HG03354 (cell line): ENCODE measurements at regions not wholly inside any gene's neighbourhood (a gene's known extent, or its start where the extent isn't known, plus 50 kb on each side); places are given as distances from the start of the nearest gene placed in this dataset.

Source experiments
- ATAC-seq: cut with Tn5 transposase; IDR thresholded peaks from one replicate; pipeline ENCODE4 v1.9.1; 2021; ENCODE audit warnings: mild to moderate bottlenecking; ENCODE audit not compliant: unreplicated experiment, poor library complexity, severe bottlenecking

GRCh38 chr6:14743144-14743473, 502.8 kb upstream of the JARID2 start:
- no peak for ATAC-seq

GRCh38 chr6:14743474-14744211, 502.2 kb upstream of the JARID2 start:
- no peak for ATAC-seq

DNA sequence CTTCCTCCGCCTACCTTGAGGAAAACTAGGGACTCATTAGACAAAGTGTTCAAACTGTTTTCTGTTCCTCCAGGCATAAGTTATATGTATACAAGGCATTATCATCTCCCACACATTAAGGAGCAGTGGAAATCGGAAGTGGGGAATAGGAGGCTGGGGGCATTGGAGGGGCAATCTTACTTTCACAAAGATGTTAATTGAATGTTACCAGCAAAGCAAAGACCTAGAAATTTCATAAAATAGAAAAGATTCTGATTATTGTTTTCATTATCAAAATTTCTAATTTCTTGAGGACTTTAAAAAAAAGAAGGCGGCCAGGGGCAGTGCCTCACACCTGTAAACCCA, 501.7 kb upstream of the JARID2 start:
- no peak for ATAC-seq

DNA sequence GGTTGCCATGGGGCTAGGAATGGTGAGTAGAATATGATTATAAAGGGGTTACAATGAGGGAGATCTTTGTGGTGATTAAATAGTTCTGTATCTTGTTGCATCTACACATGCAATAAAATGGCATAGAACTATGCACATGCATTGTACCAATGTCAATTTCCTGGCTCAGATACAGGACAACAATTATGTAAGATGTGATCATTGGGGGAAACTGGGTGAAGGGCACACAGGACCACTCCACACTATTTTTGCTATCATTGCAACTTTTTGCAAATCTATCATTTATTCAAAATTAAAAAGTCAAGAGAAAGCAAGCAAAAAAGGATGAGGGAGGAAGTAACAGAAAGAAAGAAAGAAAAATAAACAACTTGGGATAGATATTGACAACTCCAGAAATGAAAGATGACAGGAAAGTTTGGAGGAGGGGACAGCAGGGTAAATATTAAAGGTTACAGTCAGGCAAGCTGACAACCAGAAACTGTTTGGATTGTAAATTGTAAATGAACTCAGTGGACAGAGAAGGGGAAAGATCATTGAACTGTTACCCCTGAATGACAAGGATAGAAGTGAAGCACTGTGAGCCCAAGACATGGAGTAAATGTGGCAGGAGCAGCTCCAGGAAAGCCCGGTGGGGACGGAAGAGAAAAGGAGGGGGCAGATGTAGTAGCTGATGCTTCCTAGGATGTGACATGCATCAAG, 499.6 kb upstream of the JARID2 start:
- no peak for ATAC-seq

- no peak for ATAC-seq
These were observed 497.9 kb upstream of the JARID2 start for GRCh38 chr6:14747881-14748520.

GRCh38 chr6:14748679-14749078, 497.2 kb upstream of the JARID2 start:
- ATAC-seq: no peak

- no peak for ATAC-seq
These were observed 495.7 kb upstream of the JARID2 start for GRCh38 chr6:14750059-14750661.

GRCh38 chr6:14751645-14752175, 494.2 kb upstream of the JARID2 start:
- ATAC-seq: no peak

- no peak for ATAC-seq
These were observed 490.9 kb upstream of the JARID2 start for GRCh38 chr6:14754751-14755513.

DNA sequence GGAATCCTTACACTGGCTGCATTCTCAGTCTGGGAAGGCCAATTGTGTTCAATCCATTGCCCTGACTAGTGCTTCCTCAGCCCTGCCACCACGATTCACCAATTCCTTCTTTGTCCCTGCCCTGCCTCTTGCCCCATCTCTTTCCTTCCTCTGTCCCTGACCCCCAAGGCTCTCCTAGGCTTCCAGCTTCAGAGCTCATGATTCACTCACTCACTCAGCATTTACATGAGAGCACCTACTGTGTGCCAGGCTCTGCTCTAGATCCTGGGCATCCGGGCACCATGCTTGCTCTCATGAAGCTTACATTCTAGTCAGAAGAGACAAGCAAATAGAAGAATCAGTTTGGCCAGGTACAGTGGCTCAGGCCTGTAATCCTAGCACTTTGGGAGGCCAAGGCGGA, 489.5 kb upstream of the JARID2 start:
- ATAC-seq: no peak

DNA sequence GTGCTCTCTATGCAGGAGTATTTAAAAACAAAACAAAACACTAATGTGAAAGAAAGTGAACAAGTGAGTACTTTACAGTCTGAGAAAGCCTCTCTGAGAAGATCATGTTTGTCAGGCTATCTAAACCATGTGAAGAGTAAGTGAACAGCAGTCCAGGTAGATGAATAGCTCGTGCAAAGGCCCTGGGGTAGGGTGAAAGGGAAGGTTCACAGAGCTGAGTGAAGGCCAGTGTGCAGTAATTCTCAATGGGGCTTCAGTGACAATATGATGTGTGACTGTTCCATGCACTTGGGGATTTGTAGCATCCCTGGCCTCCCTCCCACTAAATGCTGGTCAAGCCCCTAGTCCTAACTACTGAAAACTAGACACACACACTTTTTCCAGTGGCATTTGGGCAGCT, 488.9 kb upstream of the JARID2 start:
- ATAC-seq: no peak

- no peak for ATAC-seq
These were observed 488.5 kb upstream of the JARID2 start for GRCh38 chr6:14757418-14757817.

DNA sequence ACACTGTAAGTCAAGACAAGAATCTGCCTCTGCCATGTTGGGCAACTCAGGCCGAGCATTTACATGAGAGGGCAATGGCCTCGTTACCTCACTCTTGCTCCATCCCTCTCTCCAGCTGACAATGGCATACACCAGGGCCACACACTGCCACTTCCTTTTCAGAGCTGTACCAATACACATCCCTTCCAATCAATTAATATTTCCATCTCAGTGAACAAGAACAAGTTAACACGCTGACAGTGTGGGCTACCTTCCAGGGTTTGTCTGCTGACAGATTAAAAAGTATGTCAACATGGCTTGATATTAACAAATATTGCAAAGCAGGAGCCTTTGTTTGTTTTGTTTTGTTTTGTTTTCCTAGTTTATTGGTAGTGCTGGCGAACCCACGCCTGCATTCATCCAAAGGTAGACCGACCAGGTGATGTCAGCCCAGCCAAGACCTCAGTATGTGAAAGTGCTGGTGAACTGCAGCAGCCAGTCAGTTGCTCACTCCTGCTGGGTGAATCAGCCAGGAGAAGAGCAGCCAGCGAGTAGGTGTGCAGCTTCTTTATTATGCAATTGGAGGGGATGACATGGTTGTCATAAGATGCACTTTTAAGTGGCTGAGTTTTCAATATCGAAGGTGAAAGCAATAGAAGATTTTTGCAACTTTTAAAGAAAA, 487.3 kb upstream of the JARID2 start:
- ATAC-seq: no peak

- ATAC-seq: no peak
These were observed 485.7 kb upstream of the JARID2 start for GRCh38 chr6:14759976-14760672.

GRCh38 chr6:14762077-14762476, 483.8 kb upstream of the JARID2 start:
- ATAC-seq: no peak

DNA sequence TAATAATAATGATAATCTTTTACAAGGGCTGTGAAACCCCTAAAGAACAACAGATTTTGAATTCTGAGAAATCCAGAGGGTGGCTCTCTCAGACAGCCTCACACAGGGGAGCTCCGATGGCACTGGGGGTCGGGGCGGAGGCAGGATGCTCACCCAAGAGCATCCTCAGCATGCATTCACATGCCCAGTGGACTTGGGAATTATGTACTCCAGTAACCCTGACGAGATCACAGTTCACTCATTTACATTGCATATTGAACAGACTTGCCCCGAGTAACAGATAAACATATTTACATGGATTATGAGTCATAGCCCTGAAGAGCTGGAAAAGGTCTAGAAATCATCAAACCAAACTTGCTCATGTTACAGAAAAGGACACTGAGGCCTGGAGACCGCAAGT, 482.7 kb upstream of the JARID2 start:
- ATAC-seq: no peak

DNA sequence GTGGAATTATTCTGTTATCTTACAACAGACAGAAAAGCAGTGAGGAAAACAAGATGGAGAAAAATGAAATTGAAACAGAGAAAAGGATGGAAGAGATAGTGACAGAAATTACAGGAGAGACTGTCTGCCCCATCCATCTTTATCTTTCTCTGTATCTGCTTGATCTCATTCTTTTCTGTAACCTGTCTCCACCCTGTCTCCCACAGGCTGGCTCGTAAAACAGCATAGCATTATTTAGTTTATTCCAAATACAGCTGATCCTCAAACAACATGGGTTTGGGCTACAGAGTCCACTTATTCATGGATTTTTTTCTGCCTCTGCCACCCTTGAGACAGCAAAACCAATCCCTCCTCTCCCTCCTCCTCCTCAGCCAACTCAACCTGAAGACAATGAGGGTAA, 482.3 kb upstream of the JARID2 start:
- no peak for ATAC-seq

DNA sequence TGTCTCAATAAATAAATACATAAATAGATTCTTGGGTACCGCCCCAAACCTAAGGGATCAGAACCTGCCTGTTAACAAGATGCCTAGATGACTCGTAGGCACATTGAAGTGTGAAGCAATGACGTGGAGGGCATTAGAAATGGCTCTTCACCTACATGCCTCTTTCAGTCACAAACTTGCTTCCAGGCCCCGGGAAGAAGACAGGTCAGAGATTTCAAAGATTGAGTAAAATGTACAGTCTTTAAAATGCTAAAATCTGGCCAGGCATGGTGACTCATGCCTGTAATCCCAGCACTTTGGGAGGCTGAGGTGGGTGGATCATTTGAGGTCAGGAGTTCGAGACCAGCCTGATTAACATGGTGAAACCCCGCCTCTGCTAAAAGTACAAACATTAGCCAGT, 480.8 kb upstream of the JARID2 start:
- no peak for ATAC-seq
